ENCODE measurements at regions not wholly inside any gene's neighbourhood (a gene's known extent, or its start where the extent isn't known, plus 50 kb on each side); places are given as distances from the start of the nearest gene placed in this dataset.

GRCh38 chr1:223052931-223053330, 90.1 kb downstream of the TLR5 start:
- H3K36me3 ChIP-seq = no peaks in the 10 kb centered on the region
- H3K4me1 ChIP-seq = no peaks in the 10 kb centered on the region
- TF ChIP-seq EP300 (IDR thresholded peaks at IDR 0.05) (no peak), POLR2A (IDR thresholded peaks at IDR 0.05) (no peak), POLR2AphosphoS5 (IDR thresholded peaks at IDR 0.05) (no peak), CTCF (IDR thresholded peaks at IDR 0.05) (no peak)
- DNase-seq (ENCODE audit: low spot score in 2 of 2) = no peak
- WGBS = 86% methylated on average over 5 of the region's 5 CpGs
- no peaks in the 10 kb centered on the region for H3K9me3 ChIP-seq
- H3K27ac ChIP-seq = no peak overlapping the region
- H3K27me3 ChIP-seq = no peaks in the 10 kb centered on the region
- no peak overlapping the region for H3K4me3 ChIP-seq

- H3K4me1 ChIP-seq = no peaks in the 10 kb centered on the region
- no peaks in the 10 kb centered on the region for H3K36me3 ChIP-seq
- H3K27me3 ChIP-seq = no peaks in the 10 kb centered on the region
- WGBS = 77% methylated on average over 3 of the region's 3 CpGs
- H3K9me3 ChIP-seq = no peaks in the 10 kb centered on the region
- DNase-seq (ENCODE audit: low spot score in 2 of 2) = no peak
- TF ChIP-seq EP300 (IDR thresholded peaks at IDR 0.05) (no peak), POLR2AphosphoS5 (IDR thresholded peaks at IDR 0.05) (no peak), CTCF (IDR thresholded peaks at IDR 0.05) (no peak), POLR2A (IDR thresholded peaks at IDR 0.05) (no peak)
- no peak overlapping the region for H3K4me3 ChIP-seq
- H3K27ac ChIP-seq = no peak overlapping the region
Observed at GRCh38 chr1:223056802-223057201, 86.2 kb downstream of the TLR5 start.

DNA sequence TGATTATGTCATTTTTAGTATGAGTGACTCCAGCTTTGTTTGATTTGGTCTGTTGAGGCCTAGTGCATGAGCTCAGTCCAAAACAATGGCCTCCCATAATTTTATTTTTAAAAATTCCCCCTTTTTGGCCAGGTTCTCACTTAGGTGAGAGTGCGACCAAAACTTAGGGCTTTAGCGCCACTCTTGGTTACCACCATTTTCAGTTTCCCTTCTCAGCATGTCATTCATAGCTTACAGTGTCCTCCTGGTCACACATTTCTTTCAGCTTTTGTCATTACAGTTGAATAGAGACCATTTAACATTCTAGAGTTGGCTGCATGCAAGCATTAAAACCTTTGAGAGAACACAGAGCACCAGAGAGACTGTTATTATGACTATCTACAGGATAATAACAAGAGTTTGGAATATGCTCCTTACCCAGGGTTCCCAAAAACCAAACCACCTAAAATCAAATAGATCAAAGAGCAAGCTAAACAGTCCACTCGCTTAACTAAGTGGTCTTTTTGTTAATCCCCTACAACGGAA, 85.4 kb downstream of the TLR5 start:
- no peak overlapping the region for H3K27ac ChIP-seq
- H3K36me3 ChIP-seq = no peaks in the 10 kb centered on the region
- H3K4me1 ChIP-seq = no peaks in the 10 kb centered on the region
- no peaks in the 10 kb centered on the region for H3K27me3 ChIP-seq
- TF ChIP-seq EP300 (IDR thresholded peaks at IDR 0.05) = no peak
- TF ChIP-seq POLR2AphosphoS5 (IDR thresholded peaks at IDR 0.05) = no peak
- no peak for TF ChIP-seq CTCF (IDR thresholded peaks at IDR 0.05)
- no peak for TF ChIP-seq POLR2A (IDR thresholded peaks at IDR 0.05)
- H3K9me3 ChIP-seq = no peaks in the 10 kb centered on the region
- DNase-seq (ENCODE audit: low spot score in 2 of 2) = no peak
- 96% methylated on average over 4 of the region's 4 CpGs for WGBS
- H3K4me3 ChIP-seq = no peak overlapping the region

Measured in suprapubic skin (tissue), 4 donors.